ENCODE measurements at regions not wholly inside any gene's neighbourhood (a gene's known extent, or its start where the extent isn't known, plus 50 kb on each side); places are given as distances from the start of the nearest gene placed in this dataset.

DNA sequence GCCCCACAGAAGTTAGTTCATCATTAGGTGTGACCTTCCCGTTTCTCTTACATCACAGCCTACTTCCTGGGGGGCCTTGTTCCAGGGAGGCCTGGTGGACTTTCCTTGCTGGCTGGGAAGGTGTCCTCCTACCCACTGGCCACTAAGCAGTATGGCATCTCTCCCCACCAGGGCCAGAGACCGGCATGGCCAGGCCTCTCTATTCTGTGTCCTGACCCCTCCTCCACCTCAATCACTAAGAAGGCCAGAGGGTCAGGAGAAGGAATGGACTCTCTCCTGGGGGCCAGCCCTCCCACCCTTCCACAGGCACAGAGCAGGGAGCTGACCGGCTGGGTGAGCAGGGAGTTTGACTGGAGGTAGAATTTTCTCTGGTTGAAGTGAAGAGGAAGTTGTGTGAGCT lies 81.9 kb downstream of the PJA1 start:
- no peak for DNase-seq

DNA sequence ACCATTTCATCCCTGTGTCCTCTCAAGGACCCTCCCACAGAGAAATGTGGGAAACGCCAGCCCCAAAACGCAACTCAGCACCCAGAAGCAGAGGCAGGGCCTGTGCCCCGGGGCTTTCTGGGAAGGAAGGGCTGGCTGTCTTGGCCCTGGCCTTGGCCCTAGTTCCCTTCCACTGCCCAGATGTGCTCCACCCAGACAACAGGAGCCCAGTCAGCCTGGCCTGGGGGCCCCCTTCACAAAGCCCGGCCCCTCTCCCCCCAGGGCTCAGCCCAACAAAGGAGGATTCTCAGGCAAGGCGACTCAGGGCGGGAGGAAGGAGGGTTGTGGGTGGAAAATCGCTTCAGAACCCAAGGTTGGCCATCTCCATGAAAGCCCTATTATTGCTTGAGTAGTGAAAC lies 82.5 kb downstream of the PJA1 start:
- no peak for DNase-seq

DNA sequence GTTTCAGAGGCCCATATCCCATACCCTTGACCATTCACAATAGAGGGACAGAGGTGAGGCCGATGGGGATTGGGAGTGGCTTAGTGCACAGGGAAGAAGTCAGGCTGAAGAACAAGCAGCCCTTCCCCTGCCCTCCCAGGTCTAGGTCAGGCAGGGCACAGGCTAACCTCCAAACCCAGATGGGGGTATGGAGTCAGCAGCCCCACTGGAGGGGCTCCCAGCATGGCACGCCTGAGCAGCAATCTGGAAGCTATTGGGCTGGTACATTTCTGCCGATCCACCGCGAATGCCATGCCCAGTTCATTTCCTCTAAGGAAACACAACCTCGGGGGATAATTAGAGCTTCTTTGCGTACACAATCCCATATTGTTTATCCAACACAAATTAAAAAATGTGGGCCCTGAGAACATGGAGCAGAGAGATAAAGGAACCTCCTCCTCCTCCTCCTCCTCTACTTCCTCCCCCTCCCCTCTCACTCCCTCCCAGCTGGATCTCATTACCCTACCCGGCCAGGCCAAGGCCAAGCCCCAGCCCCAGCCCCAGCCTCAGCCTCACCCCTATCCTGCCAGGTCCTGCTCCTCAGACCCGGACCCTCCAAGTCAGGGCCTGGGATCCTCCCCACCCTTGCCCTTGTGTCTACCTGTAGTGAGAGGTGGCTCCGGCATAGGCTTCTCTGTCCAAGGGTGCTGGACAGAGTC lies 83.0 kb downstream of the PJA1 start:
- no peak for DNase-seq

DNA sequence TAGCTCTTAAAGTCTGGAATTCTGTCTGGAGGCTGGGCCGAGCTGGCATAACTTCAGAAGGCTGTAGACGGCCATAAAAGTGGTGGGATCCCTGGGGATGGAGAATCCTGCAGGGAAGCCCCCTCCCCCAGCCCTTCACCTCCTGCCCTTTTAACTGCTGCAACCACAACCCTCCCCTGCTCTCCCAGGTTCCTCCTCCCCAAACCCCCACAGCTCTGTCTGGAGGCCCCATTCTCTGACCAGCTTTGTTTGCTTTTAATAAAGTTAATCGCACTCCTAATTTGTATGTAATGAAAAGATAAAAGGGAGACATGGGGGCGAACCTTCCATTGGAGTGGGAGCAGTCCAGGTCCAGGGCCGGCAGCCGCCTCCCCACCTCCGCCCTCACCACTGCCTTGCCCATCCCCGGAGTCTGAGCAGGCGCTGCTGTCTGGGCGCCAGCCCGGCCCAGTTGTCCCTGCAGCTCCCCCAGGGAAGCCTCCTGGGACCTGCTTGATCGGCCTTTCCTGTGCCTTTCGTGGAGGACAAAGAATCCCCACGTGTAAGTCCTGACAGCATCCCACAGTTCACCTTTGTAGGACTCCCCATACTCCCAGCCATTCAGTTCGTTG lies 84.3 kb downstream of the PJA1 start:
- DNase-seq: no peak

DNA sequence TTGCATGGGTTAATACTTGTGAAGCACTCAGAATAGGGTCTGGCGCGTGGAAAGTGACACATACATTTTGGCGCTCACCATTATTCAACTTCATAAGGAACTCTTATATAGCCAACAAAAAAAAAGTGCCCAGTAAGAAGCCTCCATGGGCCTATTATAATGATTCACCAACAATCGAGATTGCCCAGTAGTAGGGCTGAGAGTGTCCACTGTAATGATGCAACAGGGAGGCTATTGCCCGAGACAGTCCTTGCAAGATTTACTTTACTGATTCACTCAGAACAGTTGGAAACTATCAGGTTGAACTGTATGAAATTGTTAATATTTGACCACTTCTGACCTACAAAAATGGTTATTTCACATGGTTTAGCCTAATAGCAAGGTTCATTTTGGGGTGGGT lies 86.0 kb downstream of the PJA1 start:
- no peak for DNase-seq

DNA sequence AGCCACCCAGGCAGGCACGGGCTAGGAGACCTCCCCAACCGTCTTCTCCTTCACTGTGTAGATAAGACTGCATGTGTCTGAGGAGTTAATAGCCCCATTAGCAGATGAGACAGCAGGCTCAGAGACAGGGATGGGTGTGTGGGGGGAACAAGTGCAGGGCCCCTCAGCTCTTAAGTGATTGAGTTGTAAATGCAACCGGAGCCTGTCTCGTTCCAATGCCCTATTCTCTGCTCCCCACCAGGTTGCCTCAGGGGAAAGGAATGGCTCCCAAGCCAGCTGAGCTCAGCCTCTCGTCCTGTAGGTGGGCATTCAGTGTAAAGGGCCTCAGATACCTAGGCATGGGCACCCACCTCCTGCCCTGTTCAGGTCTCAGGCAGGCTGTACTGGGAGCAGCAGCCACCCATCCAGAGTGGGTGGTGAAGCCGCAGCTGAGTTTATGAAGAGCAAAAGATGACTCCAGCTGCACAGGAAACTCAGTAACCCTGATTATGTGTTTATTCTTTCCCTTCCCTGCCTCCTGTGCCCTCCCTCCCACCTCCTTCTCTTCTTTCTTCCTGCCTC lies 87.3 kb downstream of the PJA1 start:
- no peak for DNase-seq

DNA sequence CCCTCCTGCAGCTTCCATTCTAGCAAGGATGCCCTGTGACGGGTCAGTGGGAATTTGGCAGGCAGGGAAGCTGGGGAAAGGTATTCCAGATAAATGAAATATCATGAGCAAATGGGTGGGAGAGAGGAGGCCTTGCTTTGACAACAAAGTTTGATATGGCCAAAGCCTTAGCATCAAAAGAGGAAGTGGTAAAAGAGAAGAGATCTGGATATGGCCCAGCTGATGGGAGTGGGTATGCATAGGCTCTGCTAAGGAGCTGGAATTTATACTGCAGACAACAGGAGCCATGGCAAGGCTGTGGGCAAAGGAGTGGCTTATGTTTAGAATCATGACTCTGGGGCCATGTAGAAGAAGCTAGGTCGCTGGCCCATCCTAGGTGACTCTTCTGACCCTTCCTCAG lies 89.2 kb downstream of the PJA1 start:
- no peak for DNase-seq

DNA sequence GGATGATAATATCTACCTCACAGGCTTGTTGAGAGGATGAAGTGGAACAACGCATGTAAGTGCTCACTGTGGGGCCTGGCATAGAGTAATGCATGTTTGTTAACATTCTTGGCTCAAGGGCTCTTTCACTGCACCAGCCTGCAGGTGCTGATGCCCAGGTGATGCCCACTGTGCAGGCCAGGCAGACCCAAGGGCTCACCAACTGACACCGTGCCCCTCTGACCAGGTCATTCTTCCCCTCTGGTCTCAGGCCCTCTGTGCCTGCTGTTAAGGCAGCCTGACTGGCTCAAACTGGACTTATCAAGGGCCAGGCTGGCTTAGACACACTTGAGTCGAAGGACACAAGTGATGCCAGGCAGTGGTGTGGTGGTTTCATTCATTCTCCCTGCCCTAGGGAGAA lies 90.5 kb downstream of the PJA1 start:
- no peak for DNase-seq

DNA sequence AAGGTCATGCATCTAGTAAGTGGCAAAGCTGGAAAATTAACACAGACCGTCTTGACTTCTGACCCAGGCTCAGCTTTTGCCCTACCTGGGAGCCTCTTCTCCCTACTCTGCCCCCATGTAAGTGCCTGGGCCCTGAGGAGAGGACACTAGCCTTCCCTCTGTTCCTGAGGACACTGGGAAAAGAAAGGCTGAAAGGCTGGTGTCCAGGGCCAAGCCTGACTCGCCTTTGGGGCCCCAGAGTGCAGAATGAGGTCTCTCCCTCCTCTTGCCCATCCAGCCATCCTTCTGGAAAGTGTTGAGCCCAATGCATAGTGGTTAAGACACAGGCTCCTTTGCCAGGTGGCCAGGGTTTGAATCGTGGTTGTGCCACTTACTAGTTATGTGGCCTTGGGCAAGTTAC lies 91.5 kb downstream of the PJA1 start:
- no peak for DNase-seq

DNA sequence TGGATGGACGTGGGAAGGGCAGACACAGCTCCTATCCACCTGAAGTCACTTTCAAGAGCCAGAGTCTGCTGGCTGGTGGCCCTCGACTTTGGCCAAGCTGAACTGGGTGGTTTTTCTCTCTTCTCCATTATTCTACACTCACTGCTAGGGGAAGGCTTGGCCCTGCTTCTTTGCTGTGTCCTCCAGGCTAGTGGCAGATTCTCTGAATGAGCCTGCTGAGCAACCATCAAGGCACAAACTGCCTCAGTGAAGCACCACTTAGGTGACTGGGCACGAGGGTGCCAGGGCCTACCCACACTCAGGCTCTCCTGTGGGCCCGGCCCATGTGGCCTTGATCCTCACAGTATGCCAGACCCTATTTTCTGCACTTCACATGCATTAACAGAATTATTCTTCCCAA lies 92.0 kb downstream of the PJA1 start:
- no peak for DNase-seq

DNA sequence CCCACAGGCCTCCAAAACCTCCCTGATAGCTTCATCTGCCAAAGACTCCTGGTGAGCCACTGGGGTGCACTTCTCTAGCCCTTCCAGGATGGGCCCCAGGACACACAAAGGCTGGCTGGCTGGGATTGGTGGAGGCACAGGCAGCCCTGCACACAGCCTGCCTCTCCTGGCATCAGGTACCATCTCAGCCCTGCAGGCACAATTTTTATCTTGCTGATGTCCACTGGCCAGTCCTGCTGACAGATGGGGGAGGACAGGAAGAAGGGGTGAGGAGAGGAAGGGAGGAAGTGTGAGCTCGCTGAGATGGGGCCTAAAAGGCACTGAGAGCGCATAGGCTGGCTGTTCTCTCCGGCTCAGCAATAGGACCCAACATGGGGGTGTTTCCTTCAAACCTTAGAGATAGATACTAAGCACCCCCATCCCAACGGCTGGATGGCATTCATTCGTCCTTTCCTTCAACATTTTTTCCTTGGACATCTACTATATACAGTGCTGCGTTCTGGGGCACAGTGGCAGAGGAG lies 92.7 kb downstream of the PJA1 start:
- DNase-seq: no peak

DNA sequence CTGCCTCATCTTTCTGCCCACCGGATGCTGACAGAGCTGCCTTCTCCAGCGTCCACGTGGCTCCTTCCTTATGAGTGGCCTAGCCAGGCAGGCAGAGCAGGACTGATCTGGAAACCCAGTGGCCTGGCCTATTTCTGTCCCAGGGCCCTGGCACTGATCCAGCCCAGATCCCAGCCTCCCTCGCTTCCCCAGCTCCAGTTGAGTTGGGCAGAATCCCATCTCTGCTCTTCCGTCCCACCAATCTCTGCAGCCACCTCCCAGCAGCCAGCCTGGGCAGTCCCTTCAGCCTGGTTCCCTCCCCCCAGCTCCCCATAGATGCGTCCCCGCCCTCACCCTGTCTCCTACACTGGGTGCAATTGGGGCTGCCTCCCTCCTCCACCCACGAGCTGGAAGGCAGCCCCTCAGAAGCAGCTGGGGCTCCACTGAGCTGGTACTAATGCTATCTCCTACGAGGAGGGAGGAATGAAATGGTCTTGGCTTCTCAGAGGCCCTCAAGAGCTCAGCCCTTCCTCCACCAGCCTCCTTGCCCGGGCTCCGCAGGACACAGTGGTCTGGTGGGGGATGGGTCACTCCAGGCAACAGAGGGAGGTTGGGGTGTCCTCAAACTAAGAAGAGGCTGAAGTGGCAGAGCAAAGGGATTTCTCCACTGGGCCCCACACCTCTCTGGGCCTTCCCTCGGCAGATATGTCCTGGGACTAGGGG lies 94.2 kb downstream of the PJA1 start:
- no peak for DNase-seq

DNA sequence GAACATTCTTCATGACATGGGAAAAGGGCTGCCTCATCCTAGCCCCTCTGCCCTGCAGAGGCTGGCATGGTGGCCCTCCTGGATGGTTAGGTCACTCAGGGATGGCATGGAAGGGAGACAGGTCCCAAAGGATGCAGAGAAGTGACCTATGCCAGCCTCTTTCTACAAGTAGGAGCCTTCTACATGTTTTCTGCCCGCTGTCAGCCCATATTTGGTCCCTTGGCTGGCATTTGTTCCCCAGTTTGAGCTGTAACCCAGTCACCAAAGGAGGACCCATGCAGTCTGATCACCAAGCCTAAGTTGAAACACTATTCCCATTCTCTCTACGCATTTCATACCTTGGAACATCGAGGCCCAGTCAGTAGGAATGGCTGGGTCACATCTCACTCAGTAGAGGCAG lies 95.4 kb downstream of the PJA1 start:
- DNase-seq: no peak

DNA sequence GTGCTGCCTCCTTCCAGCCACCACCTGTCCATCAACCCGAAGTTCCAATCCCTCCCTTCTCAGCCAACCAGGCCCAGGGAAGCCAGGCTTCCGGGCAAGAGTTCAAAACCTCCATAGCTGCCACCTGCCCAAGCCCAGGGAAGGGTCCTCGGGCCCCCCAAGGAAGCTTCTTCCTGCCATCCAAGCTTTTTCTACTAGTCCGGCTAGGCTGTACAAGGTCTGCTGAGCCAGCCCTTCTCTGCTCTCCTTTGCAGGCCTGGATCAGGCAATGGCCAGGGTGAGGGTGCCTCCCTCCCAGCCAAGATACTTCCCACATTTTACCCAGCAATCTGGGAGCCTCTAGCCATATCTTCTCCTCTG lies 96.2 kb downstream of the PJA1 start:
- DNase-seq: no peak

DNA sequence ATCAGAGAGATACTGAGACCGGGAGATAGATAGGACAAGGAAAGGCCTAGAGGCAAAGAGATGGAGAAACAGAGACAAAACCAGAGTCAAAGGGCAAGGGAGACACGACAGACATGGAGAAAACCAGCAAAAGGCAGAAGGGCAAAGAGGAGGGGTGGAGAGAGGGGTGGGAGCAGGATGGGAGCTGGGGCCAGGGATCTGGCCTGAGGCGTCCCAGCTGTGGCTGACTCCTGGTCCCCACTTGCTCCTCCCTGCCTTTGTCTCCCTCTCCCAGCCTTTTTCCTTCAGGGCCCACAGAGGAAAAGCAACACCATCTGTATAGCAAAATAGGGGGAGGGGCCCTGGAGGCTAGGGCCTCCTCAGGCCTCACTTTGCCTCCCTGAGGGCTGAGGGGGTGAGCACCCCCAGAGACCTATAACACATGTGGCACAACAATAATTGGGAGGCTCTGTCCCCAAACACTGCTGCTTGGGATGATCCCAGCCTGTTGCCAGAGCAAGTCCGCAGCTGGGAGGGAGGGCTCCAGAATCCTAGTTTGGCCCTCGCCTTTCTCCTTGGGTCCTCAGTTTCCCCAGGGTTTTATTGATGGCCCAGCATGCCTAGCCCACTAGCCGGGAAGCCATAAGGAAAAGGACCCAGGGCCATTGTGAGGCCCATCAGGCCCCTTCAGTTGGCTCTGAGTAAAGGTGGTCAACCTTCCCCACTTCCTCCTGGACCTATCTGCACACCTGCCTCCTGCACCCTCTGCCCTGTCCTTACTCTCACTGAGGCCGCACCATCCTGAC lies 96.8 kb downstream of the PJA1 start:
- DNase-seq: no peak

DNA sequence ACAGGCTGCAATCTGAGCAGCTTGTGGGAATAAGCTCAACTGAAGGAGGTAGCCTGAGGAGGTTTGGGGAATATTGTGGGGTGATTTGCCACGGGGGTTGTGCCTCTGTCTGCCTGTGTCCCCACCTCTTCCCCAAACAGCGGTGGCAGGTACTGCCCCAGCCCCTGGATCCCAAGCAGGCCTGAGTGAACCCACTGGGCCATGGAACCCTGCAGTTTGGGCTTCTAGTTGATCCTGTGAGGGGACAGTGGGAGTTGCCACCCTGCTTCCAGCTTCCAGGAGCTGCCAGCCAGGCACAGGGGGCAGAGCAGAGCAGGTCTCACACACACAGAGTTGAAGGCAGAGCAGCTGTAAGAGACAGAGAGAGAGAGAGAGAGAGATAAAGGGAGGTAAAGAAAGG lies 97.4 kb downstream of the PJA1 start:
- no peak for DNase-seq

DNA sequence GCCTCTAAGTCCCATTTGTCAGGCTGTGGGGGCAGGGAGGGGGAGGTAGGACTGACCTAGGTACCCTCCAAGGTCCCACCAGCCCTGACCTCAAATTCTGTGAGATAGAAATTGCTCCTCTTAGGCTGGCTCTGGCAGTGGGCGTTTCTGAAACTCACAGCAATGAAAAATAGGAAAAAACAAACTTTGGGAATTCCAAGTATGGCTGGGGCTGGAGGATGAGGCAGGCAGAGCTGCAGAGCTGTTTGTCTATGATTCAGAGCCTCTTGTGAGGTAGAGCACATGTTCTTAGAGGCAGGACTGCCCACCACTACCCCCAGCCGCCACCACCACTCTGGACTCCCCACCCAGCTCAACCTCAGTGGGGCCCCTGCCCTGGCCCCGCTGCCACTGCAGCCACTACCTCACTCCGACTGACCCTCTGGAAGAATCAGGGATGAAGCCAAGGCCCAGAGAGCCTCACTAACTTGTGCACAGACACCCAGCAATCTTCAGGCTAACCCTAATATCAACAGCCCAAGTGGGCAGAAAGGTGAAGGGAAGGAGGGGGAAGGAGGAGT lies 98.2 kb downstream of the PJA1 start:
- no peak for DNase-seq

DNA sequence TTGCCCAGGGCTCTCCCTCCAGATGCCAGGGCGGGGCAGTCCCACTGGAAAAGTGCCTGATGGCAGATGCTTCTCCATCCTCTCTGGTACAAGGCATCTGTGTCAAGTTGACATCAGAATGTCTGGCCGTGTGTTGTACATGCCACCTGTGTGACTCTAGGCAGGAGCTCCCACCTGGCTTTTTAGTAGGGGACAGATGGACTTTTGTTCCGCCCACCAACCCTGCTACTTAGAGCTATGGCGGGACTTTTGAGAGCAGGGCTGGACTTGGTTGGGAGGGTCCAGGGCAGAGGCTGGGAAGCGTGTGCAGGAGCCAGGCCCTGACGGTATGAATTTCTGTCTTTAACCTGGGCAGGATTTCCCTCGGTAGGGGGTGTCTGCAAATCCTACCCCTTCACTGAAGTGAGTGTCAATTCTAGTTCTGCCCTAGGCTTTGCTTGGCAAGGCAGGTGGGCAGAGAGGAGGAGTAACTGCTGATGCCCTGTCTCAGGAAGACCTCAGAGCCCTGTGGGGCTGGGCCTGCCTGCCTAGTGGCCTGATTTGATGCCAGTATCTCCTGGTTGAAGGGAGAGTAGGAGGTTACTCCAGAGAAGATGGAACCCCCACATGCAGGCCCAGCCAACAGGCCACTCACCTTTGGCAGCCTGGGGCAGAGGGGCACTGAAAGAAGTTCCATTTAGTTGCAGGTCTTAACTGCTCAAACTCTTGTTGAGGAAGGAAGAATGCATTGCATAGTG lies 99.1 kb downstream of the PJA1 start:
- DNase-seq: no peak

DNA sequence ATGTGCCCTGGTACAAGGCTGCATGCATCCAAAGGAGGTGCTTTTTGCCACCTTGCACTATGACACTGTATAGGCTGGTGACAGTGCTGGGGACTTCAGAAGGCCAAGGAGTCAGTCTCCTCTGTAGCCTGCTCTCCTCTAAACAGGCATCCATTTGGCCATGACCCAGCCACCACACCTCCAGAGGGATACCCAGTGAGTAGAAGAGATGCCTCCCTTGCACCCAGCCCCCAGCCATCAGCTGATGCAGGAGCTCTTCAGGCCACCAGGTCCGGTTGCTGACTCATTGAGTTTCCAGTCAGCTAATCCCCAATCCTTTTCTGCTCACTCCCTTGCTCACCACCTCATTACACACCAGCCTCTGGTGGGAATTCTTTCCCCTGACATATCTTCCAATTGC lies 99.8 kb downstream of the PJA1 start:
- no peak for DNase-seq

DNA sequence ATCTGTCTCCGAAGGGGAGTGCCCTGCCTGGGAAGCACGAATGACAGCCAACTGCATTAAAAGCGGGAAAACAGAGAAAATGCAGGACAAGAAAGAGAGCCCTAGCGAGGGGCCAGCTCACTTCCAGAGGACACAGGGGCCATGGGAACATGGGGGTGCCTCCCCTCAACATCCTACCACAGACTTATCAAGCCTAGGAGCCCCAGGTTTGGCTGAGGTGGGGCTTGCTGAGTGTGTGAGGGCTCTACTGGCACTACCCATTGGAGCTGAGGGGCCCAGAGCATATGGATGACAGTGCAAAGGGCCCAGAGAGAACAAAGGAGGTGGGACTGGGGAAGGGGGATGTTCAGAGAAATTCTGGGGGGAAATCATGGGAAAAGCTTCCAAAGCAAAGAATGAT lies 101.8 kb downstream of the PJA1 start:
- no peak for DNase-seq

DNA sequence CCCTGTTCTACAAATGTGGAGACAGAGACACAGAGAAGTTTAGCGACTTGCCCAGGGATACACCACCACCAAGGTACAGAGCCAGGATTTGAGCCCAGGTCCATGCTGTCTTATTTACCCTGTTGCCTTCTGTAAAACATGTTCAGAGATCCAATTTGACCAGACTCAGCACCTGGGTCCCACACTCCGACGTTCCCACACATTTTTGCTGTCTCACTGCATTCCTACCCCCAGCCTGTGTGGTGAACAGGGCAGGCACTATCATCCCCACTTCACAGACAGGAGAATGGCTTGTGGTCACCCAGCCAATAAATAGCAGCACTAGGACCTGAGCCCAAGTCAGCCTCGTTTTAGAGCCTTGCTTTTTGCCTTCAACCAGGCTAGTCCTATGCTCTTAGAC lies 102.8 kb downstream of the PJA1 start:
- no peak for DNase-seq

All from CD4-positive, alpha-beta T cell treated with Interleukin-10 for 1 hour (primary cell).